Neural progenitor cell (in vitro differentiated cells): ENCODE measurements at regions not wholly inside any gene's neighbourhood (a gene's known extent, or its start where the extent isn't known, plus 50 kb on each side); places are given as distances from the start of the nearest gene placed in this dataset.

ENCODE experiments used
- EZH2 ChIP-seq: fragments of 200-600 bp; sonication (generic); IDR thresholded peaks from 2 replicates; pipeline ENCODE4 v1.6.1; 2017; ENCODE audit warnings: antibody characterized with exemption, mild to moderate bottlenecking, moderate library complexity
- EZH2phosphoT487 ChIP-seq: fragments of 200-600 bp; sonication (generic); IDR thresholded peaks from 2 replicates; pipeline ENCODE4 v1.6.1; 2017; ENCODE audit warnings: antibody characterized with exemption
- TF ChIP-seq, protein P1 (sequence below): fragments of 200-600 bp; sonication (generic); IDR thresholded peaks from 2 replicates; pipeline ENCODE4 v1.5.1; 2017; ENCODE audit warnings: antibody characterized with exemption, mild to moderate bottlenecking

DNA sequence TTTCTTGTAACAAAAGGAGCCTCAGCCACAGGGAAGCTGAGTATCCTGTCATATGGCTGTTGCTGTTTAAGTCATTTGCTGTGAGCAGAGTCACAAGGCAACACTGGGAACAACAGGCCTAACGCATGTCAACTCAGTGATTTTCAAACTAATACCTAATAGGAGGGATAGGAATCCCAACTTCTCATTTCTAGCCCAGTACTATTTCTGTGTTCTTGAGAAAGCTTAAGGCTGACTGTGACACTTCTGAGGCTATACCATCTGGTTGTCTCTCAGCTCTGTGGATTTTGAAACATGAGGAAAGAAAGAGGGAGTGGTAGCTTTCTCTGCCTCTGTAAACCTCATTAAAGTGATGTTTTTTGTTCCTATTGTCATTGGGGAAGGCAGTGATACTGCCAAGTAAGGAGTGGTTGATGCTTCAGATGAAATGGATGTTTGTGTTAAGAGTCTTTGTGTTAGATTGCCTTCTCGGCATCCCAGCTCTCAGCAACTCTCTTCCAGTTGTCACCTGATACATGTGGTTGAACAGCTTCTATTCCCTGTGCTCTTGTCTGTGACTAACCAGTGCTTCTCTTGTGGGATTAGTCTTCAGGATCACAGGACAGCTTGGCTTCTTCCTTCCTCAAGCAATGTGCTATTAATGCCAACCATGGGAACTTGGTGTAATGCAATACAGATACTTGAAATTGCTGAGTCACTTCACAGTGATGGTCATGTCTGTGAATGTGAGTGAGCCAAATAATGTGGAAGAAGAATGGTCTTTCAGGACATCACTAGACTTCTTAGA, 166.8 kb upstream of the IVNS1ABP start:
- TF ChIP-seq, protein P1, sequence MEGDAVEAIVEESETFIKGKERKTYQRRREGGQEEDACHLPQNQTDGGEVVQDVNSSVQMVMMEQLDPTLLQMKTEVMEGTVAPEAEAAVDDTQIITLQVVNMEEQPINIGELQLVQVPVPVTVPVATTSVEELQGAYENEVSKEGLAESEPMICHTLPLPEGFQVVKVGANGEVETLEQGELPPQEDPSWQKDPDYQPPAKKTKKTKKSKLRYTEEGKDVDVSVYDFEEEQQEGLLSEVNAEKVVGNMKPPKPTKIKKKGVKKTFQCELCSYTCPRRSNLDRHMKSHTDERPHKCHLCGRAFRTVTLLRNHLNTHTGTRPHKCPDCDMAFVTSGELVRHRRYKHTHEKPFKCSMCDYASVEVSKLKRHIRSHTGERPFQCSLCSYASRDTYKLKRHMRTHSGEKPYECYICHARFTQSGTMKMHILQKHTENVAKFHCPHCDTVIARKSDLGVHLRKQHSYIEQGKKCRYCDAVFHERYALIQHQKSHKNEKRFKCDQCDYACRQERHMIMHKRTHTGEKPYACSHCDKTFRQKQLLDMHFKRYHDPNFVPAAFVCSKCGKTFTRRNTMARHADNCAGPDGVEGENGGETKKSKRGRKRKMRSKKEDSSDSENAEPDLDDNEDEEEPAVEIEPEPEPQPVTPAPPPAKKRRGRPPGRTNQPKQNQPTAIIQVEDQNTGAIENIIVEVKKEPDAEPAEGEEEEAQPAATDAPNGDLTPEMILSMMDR, result no peak
- TF ChIP-seq EZH2, result no peak
- no peak for TF ChIP-seq EZH2phosphoT487
